ENCODE measurements at regions not wholly inside any gene's neighbourhood (a gene's known extent, or its start where the extent isn't known, plus 50 kb on each side); places are given as distances from the start of the nearest gene placed in this dataset.
"Not testable (repeated sequence)": the region's sequence is repeated elsewhere in the genome, so short reads cannot be mapped to it uniquely, and the experiment has no call there.

DNA sequence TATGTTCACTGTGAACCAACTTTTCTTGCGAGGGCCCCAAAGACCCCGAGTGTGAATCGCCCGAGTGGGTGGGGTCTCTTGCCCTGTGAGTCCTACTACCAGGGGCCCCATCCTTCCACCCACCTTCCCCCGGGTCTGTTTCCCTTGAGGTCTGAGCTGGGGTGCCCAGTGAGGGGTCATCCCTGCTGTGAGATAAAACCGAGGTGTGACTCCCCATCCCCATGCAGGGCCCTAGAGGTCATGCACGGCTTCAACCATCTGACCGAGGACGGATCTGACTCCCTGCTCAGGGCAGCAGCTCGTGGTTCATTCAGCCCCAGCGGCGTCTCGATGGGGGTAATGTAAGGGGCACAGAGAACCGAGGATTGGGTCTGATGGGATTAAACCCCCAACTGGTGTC, 103.1 kb upstream of the SULF2 start:
- TF ChIP-seq, protein P1, sequence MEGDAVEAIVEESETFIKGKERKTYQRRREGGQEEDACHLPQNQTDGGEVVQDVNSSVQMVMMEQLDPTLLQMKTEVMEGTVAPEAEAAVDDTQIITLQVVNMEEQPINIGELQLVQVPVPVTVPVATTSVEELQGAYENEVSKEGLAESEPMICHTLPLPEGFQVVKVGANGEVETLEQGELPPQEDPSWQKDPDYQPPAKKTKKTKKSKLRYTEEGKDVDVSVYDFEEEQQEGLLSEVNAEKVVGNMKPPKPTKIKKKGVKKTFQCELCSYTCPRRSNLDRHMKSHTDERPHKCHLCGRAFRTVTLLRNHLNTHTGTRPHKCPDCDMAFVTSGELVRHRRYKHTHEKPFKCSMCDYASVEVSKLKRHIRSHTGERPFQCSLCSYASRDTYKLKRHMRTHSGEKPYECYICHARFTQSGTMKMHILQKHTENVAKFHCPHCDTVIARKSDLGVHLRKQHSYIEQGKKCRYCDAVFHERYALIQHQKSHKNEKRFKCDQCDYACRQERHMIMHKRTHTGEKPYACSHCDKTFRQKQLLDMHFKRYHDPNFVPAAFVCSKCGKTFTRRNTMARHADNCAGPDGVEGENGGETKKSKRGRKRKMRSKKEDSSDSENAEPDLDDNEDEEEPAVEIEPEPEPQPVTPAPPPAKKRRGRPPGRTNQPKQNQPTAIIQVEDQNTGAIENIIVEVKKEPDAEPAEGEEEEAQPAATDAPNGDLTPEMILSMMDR (IDR thresholded peaks at IDR 0.05; ENCODE audit: low read depth, low read length, missing control alignments) = no peak
- Histone ChIP-seq H3K27ac (no peak overlapping the region), H3K4me3 (ENCODE audit: low read depth, low read length) (no peak overlapping the region), H3K27me3 (replicated peaks) (no peaks in the 10 kb centered on the region), H3K36me3 (replicated peaks) (no peaks in the 10 kb centered on the region)
- in situ Hi-C loops (cut with HindIII; ENCODE audit: low pct_ligation_motif_present, low sequenced_read_pairs) = no loop called here
- DNase-seq = no peak

DNA sequence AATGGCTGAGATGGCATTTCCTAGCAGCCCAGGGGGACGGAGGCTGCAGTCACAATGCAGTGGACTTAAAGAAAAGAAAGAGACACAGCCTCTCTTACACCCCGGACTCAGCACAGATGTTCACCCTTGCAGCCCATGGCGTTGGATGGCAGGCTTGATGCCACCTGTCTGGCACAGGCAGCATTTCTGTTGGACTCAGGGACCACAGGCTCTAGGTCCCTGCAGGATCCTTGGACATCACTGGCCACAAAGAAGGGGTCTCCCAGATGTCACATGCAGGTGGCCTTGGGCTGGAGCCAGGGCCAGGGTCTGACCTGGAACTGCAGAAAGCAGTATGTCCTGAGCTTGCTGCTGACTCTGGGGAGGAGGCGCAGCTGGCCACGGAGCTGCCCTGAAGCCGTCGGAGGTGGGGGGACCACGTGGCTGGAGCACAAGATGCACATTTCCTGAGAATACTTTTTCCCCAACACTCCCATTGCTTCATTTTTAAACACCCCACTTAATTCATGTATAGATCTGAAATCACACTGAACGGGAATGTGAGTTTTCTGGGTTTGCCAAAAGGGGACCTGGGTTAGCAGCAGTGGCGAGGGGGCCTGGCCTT, 102.3 kb upstream of the SULF2 start:
- no peak overlapping the region for H3K27ac ChIP-seq
- in situ Hi-C loops (cut with HindIII; ENCODE audit: low pct_ligation_motif_present, low sequenced_read_pairs) = no loop called here
- H3K36me3 ChIP-seq (replicated peaks) = no peaks in the 10 kb centered on the region
- DNase-seq = no peak
- TF ChIP-seq, protein P1 (IDR thresholded peaks at IDR 0.05; ENCODE audit: low read depth, low read length, missing control alignments) = no peak
- no peak overlapping the region for H3K4me3 ChIP-seq (ENCODE audit: low read depth, low read length)
- H3K27me3 ChIP-seq (replicated peaks) = no peaks in the 10 kb centered on the region

DNA sequence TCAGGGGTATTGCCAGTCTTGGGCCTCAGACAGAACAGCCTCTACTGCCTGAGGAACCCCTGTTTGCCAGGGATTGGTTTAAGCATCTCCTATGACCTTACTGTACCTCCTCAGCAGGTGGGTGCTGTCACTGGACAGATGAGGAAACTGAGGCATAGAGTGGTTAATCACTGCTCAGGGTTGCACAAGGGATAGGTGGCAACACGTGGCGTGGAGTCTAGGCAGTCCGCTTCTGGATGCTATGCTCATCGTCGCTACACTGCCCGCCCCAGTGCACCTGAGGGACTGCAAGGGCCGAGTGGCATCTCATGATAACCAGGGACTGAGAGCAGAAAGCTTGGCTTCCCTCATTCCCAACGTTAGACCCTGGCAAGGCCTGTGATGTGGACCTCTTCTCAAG, 101.8 kb upstream of the SULF2 start:
- Histone ChIP-seq H3K27ac (no peak overlapping the region), H3K36me3 (replicated peaks) (no peaks in the 10 kb centered on the region), H3K27me3 (replicated peaks) (no peaks in the 10 kb centered on the region), H3K4me3 (ENCODE audit: low read depth, low read length) (no peak overlapping the region)
- no peak for DNase-seq
- TF ChIP-seq, protein P1 (IDR thresholded peaks at IDR 0.05; ENCODE audit: low read depth, low read length, missing control alignments) = no peak
- in situ Hi-C loops (cut with HindIII; ENCODE audit: low pct_ligation_motif_present, low sequenced_read_pairs) = no loop called here

DNA sequence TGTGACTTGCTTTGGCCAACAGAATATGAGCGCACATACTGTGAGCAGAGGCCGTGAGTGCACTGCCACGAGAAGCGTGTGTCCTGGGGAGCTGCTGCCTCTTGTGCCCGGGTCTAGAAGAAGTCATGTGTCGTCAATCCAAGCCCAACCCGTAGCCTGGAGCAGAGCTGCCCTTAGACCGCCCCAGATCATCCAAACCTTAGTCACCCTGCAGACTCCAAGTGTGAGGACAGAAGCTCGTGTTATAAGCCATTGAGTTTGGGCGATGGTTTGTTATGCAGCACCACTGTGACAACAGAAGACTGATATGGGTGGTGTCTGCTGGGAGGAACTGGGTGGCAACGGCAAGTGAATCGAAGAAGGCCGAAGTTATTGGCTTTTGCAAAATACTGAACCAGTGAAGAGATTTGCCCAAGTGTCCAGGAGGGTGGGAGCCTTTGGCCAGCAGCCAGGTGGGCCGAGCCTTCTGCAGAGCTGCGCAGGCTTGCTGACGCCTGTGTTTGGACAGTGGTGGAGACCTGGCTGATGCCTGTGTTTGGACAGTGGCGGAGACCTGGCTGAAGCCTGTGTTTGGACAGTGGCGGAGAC, 101.3 kb upstream of the SULF2 start:
- Histone ChIP-seq H3K27ac (no peak overlapping the region), H3K27me3 (replicated peaks) (no peaks in the 10 kb centered on the region), H3K36me3 (replicated peaks) (no peaks in the 10 kb centered on the region), H3K4me3 (ENCODE audit: low read depth, low read length) (no peak overlapping the region)
- TF ChIP-seq, protein P1 (IDR thresholded peaks at IDR 0.05; ENCODE audit: low read depth, low read length, missing control alignments) = no peak
- DNase-seq = no peak
- in situ Hi-C loops (cut with HindIII; ENCODE audit: low pct_ligation_motif_present, low sequenced_read_pairs) = no loop called here

DNA sequence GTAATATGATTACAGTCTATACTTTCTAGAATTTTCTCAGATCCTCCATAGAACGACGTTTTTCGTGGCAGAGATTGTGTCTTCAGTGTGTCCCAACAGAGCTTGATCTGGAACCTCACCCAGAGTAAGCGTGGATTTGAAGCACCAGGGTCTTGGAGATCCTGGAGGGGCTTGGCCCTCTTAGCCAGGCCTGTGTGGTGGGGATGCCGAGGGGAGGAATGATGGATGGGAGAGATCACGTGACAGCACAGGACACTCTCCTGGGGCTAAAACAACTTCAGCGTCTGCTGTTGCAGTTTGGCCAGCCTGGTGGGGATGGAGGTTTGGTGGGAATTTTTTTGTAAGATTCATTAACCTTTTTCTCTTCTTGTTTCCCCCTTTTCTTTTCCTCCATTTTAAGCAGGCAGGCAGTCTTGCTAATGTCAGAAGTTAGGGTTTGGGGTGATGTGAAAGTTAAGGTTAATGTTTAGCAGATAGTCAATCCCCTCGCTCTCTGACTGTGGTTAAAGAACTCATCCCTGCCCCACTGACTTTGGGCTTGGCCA, 100.7 kb upstream of the SULF2 start:
- Histone ChIP-seq H3K27me3 (replicated peaks) (no peaks in the 10 kb centered on the region), H3K36me3 (replicated peaks) (no peaks in the 10 kb centered on the region), H3K27ac (no peak overlapping the region), H3K4me3 (ENCODE audit: low read depth, low read length) (no peak overlapping the region)
- no peak for DNase-seq
- TF ChIP-seq, protein P1 (IDR thresholded peaks at IDR 0.05; ENCODE audit: low read depth, low read length, missing control alignments) = no peak
- in situ Hi-C loops (cut with HindIII; ENCODE audit: low pct_ligation_motif_present, low sequenced_read_pairs) = no loop called here

DNA sequence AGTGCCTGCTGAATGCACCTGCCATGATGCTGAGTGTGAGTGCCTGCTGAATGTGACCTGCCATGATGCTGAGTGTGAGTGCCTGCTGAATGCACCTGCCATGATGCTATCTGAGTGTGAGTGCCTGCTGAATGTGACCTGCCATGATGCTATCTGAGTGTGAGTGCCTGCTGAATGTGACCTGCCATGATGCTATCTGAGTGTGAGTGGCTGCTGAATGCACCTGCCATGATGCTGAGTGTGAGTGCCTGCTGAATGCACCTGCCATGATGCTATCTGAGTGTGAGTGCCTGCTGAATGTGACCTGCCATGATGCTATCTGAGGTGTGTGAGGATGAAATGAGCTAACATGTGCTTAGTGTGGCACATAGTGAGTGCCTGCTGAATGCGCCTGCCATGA, 98.7 kb upstream of the SULF2 start:
- in situ Hi-C loops (cut with HindIII; ENCODE audit: low pct_ligation_motif_present, low sequenced_read_pairs); H3K27ac ChIP-seq; H3K27me3 ChIP-seq (replicated peaks); DNase-seq; H3K36me3 ChIP-seq (replicated peaks); H3K4me3 ChIP-seq (ENCODE audit: low read depth, low read length): not testable (repeated sequence)

All from brain microvascular endothelial cell (primary cell).